WTC11 (cell line): ENCODE measurements at regions not wholly inside any gene's neighbourhood (a gene's known extent, or its start where the extent isn't known, plus 50 kb on each side); places are given as distances from the start of the nearest gene placed in this dataset.

Experiments
- ATAC-seq: fragments of 200-7000 bp; cut with Tn5 transposase; 2 replicates; pipeline ENCODE4 v1.10.0; 2021; ENCODE audit warnings: mild to moderate bottlenecking, moderate library complexity
- CTCF ChIA-PET: fragments of 300-600 bp; sonication (Branson Sonifier 250); formaldehyde crosslinking; loops from one replicate; lab custom pipeline; 2021; ENCODE audit warnings: antibody characterized with exemption; lab: Charles Lee
- POLR2A ChIA-PET: fragments of 350-600 bp; sonication (Branson Sonifier 250); formaldehyde crosslinking; loops from one replicate; lab custom pipeline; 2021; ENCODE audit warnings: antibody characterized with exemption; lab: Charles Lee
- DNase-seq: peaks from one replicate; pipeline ENCODE4 v3.0.0; 2021; ENCODE audit warnings: low spot score
- H3K27ac Mint-ChIP-seq: 2 replicates; pipeline ENCODE4 v1.8.0; 2021; ENCODE audit warnings: mixed read lengths
- H3K27me3 Mint-ChIP-seq: 2 replicates; pipeline ENCODE4 v1.8.0; 2021; ENCODE audit warnings: low read depth, mild to moderate bottlenecking, moderate library complexity, mixed read lengths
- H3K36me3 Mint-ChIP-seq: 2 replicates; pipeline ENCODE4 v1.8.0; 2021; ENCODE audit warnings: mixed read lengths
- H3K4me1 Mint-ChIP-seq: 2 replicates; pipeline ENCODE4 v1.8.0; 2022; ENCODE audit warnings: mixed read lengths
- H3K4me3 Mint-ChIP-seq: 2 replicates; pipeline ENCODE4 v1.8.0; 2021; ENCODE audit warnings: mild to moderate bottlenecking, moderate library complexity, mixed read lengths
- H3K9me3 Mint-ChIP-seq: 2 replicates; pipeline ENCODE4 v1.8.0; 2021; ENCODE audit warnings: mixed read lengths
- ATF1 ChIP-seq: sonication (generic); formaldehyde crosslinking; IDR thresholded peaks from 2 replicates; pipeline ENCODE4 v1.8.1; 2023; ENCODE audit warnings: mild to moderate bottlenecking, moderate library complexity, missing genetic modification reagents
- CBFB ChIP-seq: sonication (generic); formaldehyde crosslinking; IDR thresholded peaks from 2 replicates; pipeline ENCODE4 v1.8.1; 2022; ENCODE audit warnings: mild to moderate bottlenecking, low read depth, missing genetic modification reagents
- CREM ChIP-seq: sonication (generic); formaldehyde crosslinking; IDR thresholded peaks from 2 replicates; pipeline ENCODE4 v1.8.1; 2022; ENCODE audit warnings: mild to moderate bottlenecking, missing genetic modification reagents, moderate library complexity
- FOXK1 ChIP-seq: sonication (generic); formaldehyde crosslinking; IDR thresholded peaks from 2 replicates; pipeline ENCODE4 v1.8.0; 2022; ENCODE audit warnings: mild to moderate bottlenecking, moderate library complexity, missing genetic modification reagents
- GABPB1 ChIP-seq: sonication (generic); formaldehyde crosslinking; IDR thresholded peaks from 2 replicates; pipeline ENCODE4 v1.8.1; 2023; ENCODE audit warnings: mild to moderate bottlenecking, missing genetic modification reagents
- HMGA2 ChIP-seq: fragments of 250-450 bp; sonication (Bioruptor Pico); IDR thresholded peaks from 2 replicates; pipeline ENCODE4 v1.4.0; 2021; ENCODE audit warnings: mild to moderate bottlenecking, moderate library complexity
- MXD4 ChIP-seq: fragments of 250-450 bp; sonication (Bioruptor Pico); IDR thresholded peaks from 2 replicates; pipeline ENCODE4 v1.8.0; 2021; ENCODE audit warnings: mild to moderate bottlenecking, moderate library complexity, borderline replicate concordance
- MYBL2 ChIP-seq: sonication (generic); formaldehyde crosslinking; IDR thresholded peaks from 2 replicates; pipeline ENCODE4 v1.8.1; 2023; ENCODE audit warnings: mild to moderate bottlenecking, moderate library complexity, missing genetic modification reagents
- NFYB ChIP-seq: sonication (generic); formaldehyde crosslinking; conservative IDR thresholded peaks from 2 replicates; pipeline ENCODE4 v1.8.0; 2022; ENCODE audit warnings: low read depth, missing genetic modification reagents
- NR1H2 ChIP-seq: sonication (generic); formaldehyde crosslinking; IDR thresholded peaks from 2 replicates; pipeline ENCODE4 v1.9.0; 2021; ENCODE audit warnings: mild to moderate bottlenecking, moderate library complexity, missing genetic modification reagents
- PRRX2 ChIP-seq: fragments of 250-450 bp; sonication (Bioruptor Pico); IDR thresholded peaks from 2 replicates; pipeline ENCODE4 v1.8.0; 2021; ENCODE audit warnings: mild to moderate bottlenecking
- SMAD4 ChIP-seq: sonication (generic); formaldehyde crosslinking; IDR thresholded peaks from 2 replicates; pipeline ENCODE4 v1.8.0; 2022; ENCODE audit warnings: mild to moderate bottlenecking, missing genetic modification reagents
- ZNF138 ChIP-seq: sonication (generic); formaldehyde crosslinking; conservative IDR thresholded peaks from 2 replicates; pipeline ENCODE4 v1.8.1; 2022; ENCODE audit warnings: mild to moderate bottlenecking, moderate library complexity, missing genetic modification reagents
- ZNF219 ChIP-seq: sonication (generic); formaldehyde crosslinking; IDR thresholded peaks from 2 replicates; pipeline ENCODE4 v1.8.0; 2023; ENCODE audit warnings: missing genetic modification reagents, mild to moderate bottlenecking, borderline replicate concordance
- ZNF232 ChIP-seq: sonication (generic); formaldehyde crosslinking; IDR thresholded peaks from 2 replicates; pipeline ENCODE4 v1.8.0; 2022; ENCODE audit warnings: mild to moderate bottlenecking, missing genetic modification reagents
- ZNF317 ChIP-seq: sonication (generic); formaldehyde crosslinking; IDR thresholded peaks from 2 replicates; pipeline ENCODE4 v1.8.1; 2023; ENCODE audit warnings: low read depth, mild to moderate bottlenecking, moderate library complexity, missing genetic modification reagents, borderline replicate concordance
- ZNF671 ChIP-seq: fragments of 250-450 bp; sonication (Bioruptor Pico); IDR thresholded peaks from 2 replicates; pipeline ENCODE4 v1.8.0; 2021; ENCODE audit warnings: mild to moderate bottlenecking
- TF ChIP-seq, protein P1 (sequence below): sonication (generic); formaldehyde crosslinking; IDR thresholded peaks from 2 replicates; pipeline ENCODE4 v1.8.1; 2022; ENCODE audit warnings: mild to moderate bottlenecking, missing genetic modification reagents, moderate library complexity, borderline replicate concordance
- TF ChIP-seq, protein P2 (sequence below): sonication (generic); formaldehyde crosslinking; IDR thresholded peaks from 2 replicates; pipeline ENCODE4 v1.8.1; 2022; ENCODE audit warnings: low read depth, missing genetic modification reagents, borderline replicate concordance
- TF ChIP-seq, protein P3 (sequence below): sonication (generic); formaldehyde crosslinking; IDR thresholded peaks from 2 replicates; pipeline ENCODE4 v1.8.1; 2023; ENCODE audit warnings: mild to moderate bottlenecking, missing genetic modification reagents
- TF ChIP-seq, protein P4 (sequence below): fragments of 250-450 bp; sonication (Bioruptor Pico); IDR thresholded peaks from 2 replicates; pipeline ENCODE4 v1.9.0; 2021; ENCODE audit warnings: mild to moderate bottlenecking, borderline replicate concordance
- TF ChIP-seq, protein P5 (sequence below): fragments of 200-600 bp; IDR thresholded peaks from 2 replicates; pipeline ENCODE4 v1.8.0; 2022; ENCODE audit warnings: antibody characterized with exemption
- TF ChIP-seq, protein P6 (sequence below): sonication (generic); formaldehyde crosslinking; IDR thresholded peaks from 2 replicates; pipeline ENCODE4 v1.8.1; 2023; ENCODE audit warnings: mild to moderate bottlenecking, missing genetic modification reagents

DNA sequence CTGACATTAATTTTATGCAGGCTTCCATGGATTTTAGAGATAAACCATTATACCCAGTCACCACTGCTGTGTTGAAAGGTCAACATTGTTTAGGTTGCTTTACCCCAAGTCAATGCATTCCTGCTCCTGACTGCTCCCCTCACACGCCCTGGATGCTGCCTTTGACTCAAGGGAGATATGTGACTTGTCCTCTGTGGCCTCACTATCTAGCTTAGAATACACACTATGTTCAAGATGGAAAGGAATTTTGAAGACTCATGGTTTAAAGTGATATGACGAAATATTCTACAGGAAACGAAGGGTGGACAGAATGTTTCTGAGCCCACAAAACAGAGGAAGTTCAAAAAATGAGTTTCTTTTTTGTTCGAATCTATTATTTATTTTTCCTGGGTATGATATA is 170.4 kb upstream of the NR5A2 start:
- no peaks in the 10 kb centered on the region for H3K9me3 Mint-ChIP-seq
- peaks cover 32% of the 10 kb centered on the region for H3K4me1 Mint-ChIP-seq
- no peak overlapping the region for H3K4me3 Mint-ChIP-seq
- no peaks in the 10 kb centered on the region for H3K36me3 Mint-ChIP-seq
- TF ChIP-seq, protein P1, sequence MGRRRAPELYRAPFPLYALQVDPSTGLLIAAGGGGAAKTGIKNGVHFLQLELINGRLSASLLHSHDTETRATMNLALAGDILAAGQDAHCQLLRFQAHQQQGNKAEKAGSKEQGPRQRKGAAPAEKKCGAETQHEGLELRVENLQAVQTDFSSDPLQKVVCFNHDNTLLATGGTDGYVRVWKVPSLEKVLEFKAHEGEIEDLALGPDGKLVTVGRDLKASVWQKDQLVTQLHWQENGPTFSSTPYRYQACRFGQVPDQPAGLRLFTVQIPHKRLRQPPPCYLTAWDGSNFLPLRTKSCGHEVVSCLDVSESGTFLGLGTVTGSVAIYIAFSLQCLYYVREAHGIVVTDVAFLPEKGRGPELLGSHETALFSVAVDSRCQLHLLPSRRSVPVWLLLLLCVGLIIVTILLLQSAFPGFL (CRISPR knock-in tag) = no peak
- no peak for TF ChIP-seq NR1H2 (CRISPR knock-in tag)
- no peak for TF ChIP-seq GABPB1 (CRISPR knock-in tag)
- TF ChIP-seq MXD4 (CRISPR knock-in tag) = no peak
- TF ChIP-seq, protein P2, sequence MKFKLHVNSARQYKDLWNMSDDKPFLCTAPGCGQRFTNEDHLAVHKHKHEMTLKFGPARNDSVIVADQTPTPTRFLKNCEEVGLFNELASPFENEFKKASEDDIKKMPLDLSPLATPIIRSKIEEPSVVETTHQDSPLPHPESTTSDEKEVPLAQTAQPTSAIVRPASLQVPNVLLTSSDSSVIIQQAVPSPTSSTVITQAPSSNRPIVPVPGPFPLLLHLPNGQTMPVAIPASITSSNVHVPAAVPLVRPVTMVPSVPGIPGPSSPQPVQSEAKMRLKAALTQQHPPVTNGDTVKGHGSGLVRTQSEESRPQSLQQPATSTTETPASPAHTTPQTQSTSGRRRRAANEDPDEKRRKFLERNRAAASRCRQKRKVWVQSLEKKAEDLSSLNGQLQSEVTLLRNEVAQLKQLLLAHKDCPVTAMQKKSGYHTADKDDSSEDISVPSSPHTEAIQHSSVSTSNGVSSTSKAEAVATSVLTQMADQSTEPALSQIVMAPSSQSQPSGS = no peak
- no peak for TF ChIP-seq SMAD4 (CRISPR knock-in tag)
- TF ChIP-seq NFYB (CRISPR knock-in tag) = no peak
- TF ChIP-seq ZNF671 (CRISPR knock-in tag) = no peak
- TF ChIP-seq, protein P3, sequence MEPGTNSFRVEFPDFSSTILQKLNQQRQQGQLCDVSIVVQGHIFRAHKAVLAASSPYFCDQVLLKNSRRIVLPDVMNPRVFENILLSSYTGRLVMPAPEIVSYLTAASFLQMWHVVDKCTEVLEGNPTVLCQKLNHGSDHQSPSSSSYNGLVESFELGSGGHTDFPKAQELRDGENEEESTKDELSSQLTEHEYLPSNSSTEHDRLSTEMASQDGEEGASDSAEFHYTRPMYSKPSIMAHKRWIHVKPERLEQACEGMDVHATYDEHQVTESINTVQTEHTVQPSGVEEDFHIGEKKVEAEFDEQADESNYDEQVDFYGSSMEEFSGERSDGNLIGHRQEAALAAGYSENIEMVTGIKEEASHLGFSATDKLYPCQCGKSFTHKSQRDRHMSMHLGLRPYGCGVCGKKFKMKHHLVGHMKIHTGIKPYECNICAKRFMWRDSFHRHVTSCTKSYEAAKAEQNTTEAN (CRISPR knock-in tag) = no peak
- TF ChIP-seq ZNF219 = no peak
- no peak for TF ChIP-seq ZNF232
- no peak for TF ChIP-seq HMGA2
- TF ChIP-seq, protein P4, sequence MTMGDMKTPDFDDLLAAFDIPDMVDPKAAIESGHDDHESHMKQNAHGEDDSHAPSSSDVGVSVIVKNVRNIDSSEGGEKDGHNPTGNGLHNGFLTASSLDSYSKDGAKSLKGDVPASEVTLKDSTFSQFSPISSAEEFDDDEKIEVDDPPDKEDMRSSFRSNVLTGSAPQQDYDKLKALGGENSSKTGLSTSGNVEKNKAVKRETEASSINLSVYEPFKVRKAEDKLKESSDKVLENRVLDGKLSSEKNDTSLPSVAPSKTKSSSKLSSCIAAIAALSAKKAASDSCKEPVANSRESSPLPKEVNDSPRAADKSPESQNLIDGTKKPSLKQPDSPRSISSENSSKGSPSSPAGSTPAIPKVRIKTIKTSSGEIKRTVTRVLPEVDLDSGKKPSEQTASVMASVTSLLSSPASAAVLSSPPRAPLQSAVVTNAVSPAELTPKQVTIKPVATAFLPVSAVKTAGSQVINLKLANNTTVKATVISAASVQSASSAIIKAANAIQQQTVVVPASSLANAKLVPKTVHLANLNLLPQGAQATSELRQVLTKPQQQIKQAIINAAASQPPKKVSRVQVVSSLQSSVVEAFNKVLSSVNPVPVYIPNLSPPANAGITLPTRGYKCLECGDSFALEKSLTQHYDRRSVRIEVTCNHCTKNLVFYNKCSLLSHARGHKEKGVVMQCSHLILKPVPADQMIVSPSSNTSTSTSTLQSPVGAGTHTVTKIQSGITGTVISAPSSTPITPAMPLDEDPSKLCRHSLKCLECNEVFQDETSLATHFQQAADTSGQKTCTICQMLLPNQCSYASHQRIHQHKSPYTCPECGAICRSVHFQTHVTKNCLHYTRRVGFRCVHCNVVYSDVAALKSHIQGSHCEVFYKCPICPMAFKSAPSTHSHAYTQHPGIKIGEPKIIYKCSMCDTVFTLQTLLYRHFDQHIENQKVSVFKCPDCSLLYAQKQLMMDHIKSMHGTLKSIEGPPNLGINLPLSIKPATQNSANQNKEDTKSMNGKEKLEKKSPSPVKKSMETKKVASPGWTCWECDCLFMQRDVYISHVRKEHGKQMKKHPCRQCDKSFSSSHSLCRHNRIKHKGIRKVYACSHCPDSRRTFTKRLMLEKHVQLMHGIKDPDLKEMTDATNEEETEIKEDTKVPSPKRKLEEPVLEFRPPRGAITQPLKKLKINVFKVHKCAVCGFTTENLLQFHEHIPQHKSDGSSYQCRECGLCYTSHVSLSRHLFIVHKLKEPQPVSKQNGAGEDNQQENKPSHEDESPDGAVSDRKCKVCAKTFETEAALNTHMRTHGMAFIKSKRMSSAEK (CRISPR knock-in tag) = no peak
- TF ChIP-seq FOXK1 (CRISPR knock-in tag) = no peak
- no peak for TF ChIP-seq ZNF138 (CRISPR knock-in tag)
- no peak for TF ChIP-seq PRRX2 (CRISPR knock-in tag)
- TF ChIP-seq ZNF317 (CRISPR knock-in tag) = no peak
- no peak for TF ChIP-seq MYBL2 (CRISPR knock-in tag)
- no peak for TF ChIP-seq ATF1 (CRISPR knock-in tag)
- no peak for TF ChIP-seq CBFB (CRISPR knock-in tag)
- POLR2A ChIA-PET = no interaction called here
- no peaks in the 10 kb centered on the region for H3K27me3 Mint-ChIP-seq
- CTCF ChIA-PET = no interaction called here
- no peak for DNase-seq
- H3K27ac Mint-ChIP-seq = no peak overlapping the region
- ATAC-seq = peak; percentile 56; the same call in 1 of the 2 replicates

DNA sequence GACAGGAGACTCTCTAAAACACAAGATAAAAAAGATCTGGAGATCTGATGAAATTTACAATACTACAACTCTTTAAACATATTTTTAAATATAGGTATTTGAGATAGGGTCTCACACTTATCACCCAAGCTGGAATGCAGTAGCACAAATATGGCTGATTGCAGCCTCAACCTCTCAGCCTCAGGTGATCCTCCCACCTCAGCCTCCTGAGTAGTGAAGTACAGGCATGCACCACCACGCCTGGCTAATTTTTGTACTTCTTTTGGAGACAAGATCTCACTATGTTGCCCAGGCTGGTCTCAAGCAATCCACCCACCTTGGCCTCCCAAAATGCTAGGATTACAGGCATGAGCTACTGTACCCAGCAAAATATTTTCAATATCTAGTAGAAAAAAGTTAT is 170.0 kb upstream of the NR5A2 start:
- Mint-ChIP-seq H3K36me3 (no peaks in the 10 kb centered on the region), H3K27me3 (no peaks in the 10 kb centered on the region), H3K27ac (no peak overlapping the region), H3K4me3 (no peak overlapping the region), H3K9me3 (no peaks in the 10 kb centered on the region), H3K4me1 (peaks cover 32% of the 10 kb centered on the region)
- no peak for DNase-seq
- TF ChIP-seq, protein P5, sequence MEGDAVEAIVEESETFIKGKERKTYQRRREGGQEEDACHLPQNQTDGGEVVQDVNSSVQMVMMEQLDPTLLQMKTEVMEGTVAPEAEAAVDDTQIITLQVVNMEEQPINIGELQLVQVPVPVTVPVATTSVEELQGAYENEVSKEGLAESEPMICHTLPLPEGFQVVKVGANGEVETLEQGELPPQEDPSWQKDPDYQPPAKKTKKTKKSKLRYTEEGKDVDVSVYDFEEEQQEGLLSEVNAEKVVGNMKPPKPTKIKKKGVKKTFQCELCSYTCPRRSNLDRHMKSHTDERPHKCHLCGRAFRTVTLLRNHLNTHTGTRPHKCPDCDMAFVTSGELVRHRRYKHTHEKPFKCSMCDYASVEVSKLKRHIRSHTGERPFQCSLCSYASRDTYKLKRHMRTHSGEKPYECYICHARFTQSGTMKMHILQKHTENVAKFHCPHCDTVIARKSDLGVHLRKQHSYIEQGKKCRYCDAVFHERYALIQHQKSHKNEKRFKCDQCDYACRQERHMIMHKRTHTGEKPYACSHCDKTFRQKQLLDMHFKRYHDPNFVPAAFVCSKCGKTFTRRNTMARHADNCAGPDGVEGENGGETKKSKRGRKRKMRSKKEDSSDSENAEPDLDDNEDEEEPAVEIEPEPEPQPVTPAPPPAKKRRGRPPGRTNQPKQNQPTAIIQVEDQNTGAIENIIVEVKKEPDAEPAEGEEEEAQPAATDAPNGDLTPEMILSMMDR = no peak
- TF ChIP-seq CREM (no peak), ZNF138 (CRISPR knock-in tag) (no peak)
- TF ChIP-seq, protein P6, sequence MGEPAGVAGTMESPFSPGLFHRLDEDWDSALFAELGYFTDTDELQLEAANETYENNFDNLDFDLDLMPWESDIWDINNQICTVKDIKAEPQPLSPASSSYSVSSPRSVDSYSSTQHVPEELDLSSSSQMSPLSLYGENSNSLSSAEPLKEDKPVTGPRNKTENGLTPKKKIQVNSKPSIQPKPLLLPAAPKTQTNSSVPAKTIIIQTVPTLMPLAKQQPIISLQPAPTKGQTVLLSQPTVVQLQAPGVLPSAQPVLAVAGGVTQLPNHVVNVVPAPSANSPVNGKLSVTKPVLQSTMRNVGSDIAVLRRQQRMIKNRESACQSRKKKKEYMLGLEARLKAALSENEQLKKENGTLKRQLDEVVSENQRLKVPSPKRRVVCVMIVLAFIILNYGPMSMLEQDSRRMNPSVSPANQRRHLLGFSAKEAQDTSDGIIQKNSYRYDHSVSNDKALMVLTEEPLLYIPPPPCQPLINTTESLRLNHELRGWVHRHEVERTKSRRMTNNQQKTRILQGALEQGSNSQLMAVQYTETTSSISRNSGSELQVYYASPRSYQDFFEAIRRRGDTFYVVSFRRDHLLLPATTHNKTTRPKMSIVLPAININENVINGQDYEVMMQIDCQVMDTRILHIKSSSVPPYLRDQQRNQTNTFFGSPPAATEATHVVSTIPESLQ (CRISPR knock-in tag) = no peak
- ChIA-PET CTCF (no interaction called here), POLR2A (no interaction called here)
- ATAC-seq = no peak
